ENCODE measurements at regions not wholly inside any gene's neighbourhood (a gene's known extent, or its start where the extent isn't known, plus 50 kb on each side); places are given as distances from the start of the nearest gene placed in this dataset.
"Not testable (repeated sequence)": the region's sequence is repeated elsewhere in the genome, so short reads cannot be mapped to it uniquely, and the experiment has no call there.

GRCh38 chr2:83823229-83823628 is 635.9 kb downstream of the SUCLG1 start:
- no peaks in the 10 kb centered on the region for H3K9me3 ChIP-seq
- no peak overlapping the region for H3K4me3 ChIP-seq
- H3K27ac ChIP-seq = no peak overlapping the region
- intact Hi-C loops (cut with DNase I) = no loop called here
- no peaks in the 10 kb centered on the region for H3K27me3 ChIP-seq
- H3K4me1 ChIP-seq = no peaks in the 10 kb centered on the region
- H3K36me3 ChIP-seq = no peaks in the 10 kb centered on the region
- ATAC-seq (no peak), DNase-seq (no peak)
- TF ChIP-seq CTCF (IDR thresholded peaks at IDR 0.05) = no peak

- DNase-seq = no peak
- H3K36me3 ChIP-seq = no peaks in the 10 kb centered on the region
- H3K27ac ChIP-seq = no peak overlapping the region
- H3K9me3 ChIP-seq = no peaks in the 10 kb centered on the region
- intact Hi-C loops (cut with DNase I) = no loop called here
- H3K27me3 ChIP-seq = no peaks in the 10 kb centered on the region
- H3K4me3 ChIP-seq = no peak overlapping the region
- H3K4me1 ChIP-seq = no peaks in the 10 kb centered on the region
- no peak for TF ChIP-seq CTCF (IDR thresholded peaks at IDR 0.05)
- ATAC-seq = no peak
These were observed 641.6 kb downstream of the SUCLG1 start for GRCh38 chr2:83817511-83817910.

DNA sequence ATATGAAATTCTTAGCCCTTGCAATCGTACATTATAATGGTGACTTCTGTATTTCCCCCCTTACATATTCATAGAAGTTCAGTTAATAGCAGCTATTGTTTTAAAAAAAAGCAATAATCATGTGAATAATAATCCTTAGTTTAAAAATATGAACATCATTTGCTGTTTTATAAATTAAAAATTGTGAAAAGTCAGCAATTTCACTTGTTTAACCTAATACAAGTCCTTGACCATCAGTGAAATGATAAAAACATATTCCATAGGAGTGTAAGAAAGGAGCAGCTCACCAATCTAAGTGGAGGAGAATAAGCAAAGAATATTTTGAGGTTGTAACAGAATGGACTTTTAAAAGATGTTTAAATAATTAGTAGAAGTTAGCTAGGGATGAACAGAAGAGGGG is 650.2 kb downstream of the SUCLG1 start:
- no peak for TF ChIP-seq CTCF (IDR thresholded peaks at IDR 0.05)
- DNase-seq = no peak
- intact Hi-C loops (cut with DNase I) = no loop called here

DNA sequence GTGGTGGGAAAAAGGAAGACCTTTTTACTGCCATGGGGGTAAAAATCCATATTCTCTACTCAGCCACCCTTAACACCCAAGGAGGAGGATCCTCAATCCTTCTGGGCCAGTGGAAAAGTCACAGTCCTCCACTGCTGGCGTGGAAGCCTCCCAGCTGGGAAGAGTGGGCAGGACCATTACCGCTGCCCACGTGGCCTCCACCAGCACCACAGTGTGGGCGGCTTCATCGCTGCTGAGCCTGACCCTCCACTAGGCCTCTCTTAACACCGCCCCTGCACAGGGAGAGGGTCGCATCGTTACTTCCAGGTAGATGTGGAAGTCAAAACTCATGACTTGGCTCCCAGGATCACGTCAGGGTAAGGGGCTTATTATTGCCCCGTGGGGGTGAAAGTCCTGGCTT is 656.5 kb downstream of the SUCLG1 start:
- no peak for ATAC-seq
- Histone ChIP-seq H3K36me3 (no peaks in the 10 kb centered on the region), H3K27ac (no peak overlapping the region), H3K27me3 (no peaks in the 10 kb centered on the region), H3K9me3 (no peaks in the 10 kb centered on the region), H3K4me3 (no peak overlapping the region), H3K4me1 (no peaks in the 10 kb centered on the region)
- TF ChIP-seq CTCF (IDR thresholded peaks at IDR 0.05) = no peak
- DNase-seq = peak in 1 of 4 donors; percentile 60
- intact Hi-C loops (cut with DNase I) = no loop called here

More for the DNA sequence above, 650.2 kb downstream of the SUCLG1 start:
- no peaks in the 10 kb centered on the region for H3K9me3 ChIP-seq
- no peak overlapping the region for H3K27ac ChIP-seq
- no peaks in the 10 kb centered on the region for H3K36me3 ChIP-seq
- H3K4me1 ChIP-seq = no peaks in the 10 kb centered on the region
- ATAC-seq = no peak
- no peaks in the 10 kb centered on the region for H3K27me3 ChIP-seq
- H3K4me3 ChIP-seq = no peak overlapping the region

GRCh38 chr2:83795777-83796176 is 663.3 kb downstream of the SUCLG1 start:
- Histone ChIP-seq H3K4me1 (no peaks in the 10 kb centered on the region), H3K36me3 (no peaks in the 10 kb centered on the region), H3K9me3 (no peaks in the 10 kb centered on the region), H3K27ac (no peak overlapping the region), H3K27me3 (no peaks in the 10 kb centered on the region), H3K4me3 (no peak overlapping the region)
- TF ChIP-seq CTCF (IDR thresholded peaks at IDR 0.05) = no peak
- intact Hi-C loops (cut with DNase I) = no loop called here
- DNase-seq (no peak), ATAC-seq (no peak)

- H3K27me3 ChIP-seq; H3K4me1 ChIP-seq; ATAC-seq; H3K36me3 ChIP-seq; intact Hi-C loops (cut with DNase I); H3K9me3 ChIP-seq; DNase-seq; H3K27ac ChIP-seq; H3K4me3 ChIP-seq: not testable (repeated sequence)
These were observed 668.6 kb downstream of the SUCLG1 start for GRCh38 chr2:83790467-83790866.

DNA sequence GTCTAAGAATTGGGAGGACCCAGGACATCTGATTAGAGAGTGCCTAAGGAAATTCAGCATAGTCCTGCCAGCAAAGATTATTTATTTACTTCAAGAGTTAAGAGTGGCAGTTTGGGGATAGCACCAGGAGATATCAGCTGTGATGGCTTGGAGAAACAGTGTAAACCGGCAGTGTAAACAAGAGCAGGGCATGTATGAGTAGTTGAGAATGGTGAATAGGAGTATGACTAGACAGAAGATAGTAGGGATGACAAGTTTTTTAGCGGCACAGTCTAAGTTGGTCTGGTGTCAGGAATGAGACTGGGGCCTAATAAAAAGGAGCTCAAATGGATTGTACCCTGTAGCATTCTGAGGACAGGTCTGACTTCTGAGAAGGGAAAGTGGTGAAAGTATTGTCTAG is 669.4 kb downstream of the SUCLG1 start:
- intact Hi-C loops (cut with DNase I); H3K36me3 ChIP-seq; DNase-seq; H3K4me3 ChIP-seq; H3K9me3 ChIP-seq; H3K4me1 ChIP-seq; ATAC-seq; H3K27me3 ChIP-seq; H3K27ac ChIP-seq: not testable (repeated sequence)

GRCh38 chr2:83788938-83789566 is 670.0 kb downstream of the SUCLG1 start:
- H3K27ac ChIP-seq; H3K36me3 ChIP-seq; ATAC-seq; H3K4me1 ChIP-seq; H3K4me3 ChIP-seq; DNase-seq; H3K27me3 ChIP-seq; H3K9me3 ChIP-seq; intact Hi-C loops (cut with DNase I): not testable (repeated sequence)

All from left lung (tissue), 4 donors.